ENCODE measurements at regions not wholly inside any gene's neighbourhood (a gene's known extent, or its start where the extent isn't known, plus 50 kb on each side); places are given as distances from the start of the nearest gene placed in this dataset.

DNA sequence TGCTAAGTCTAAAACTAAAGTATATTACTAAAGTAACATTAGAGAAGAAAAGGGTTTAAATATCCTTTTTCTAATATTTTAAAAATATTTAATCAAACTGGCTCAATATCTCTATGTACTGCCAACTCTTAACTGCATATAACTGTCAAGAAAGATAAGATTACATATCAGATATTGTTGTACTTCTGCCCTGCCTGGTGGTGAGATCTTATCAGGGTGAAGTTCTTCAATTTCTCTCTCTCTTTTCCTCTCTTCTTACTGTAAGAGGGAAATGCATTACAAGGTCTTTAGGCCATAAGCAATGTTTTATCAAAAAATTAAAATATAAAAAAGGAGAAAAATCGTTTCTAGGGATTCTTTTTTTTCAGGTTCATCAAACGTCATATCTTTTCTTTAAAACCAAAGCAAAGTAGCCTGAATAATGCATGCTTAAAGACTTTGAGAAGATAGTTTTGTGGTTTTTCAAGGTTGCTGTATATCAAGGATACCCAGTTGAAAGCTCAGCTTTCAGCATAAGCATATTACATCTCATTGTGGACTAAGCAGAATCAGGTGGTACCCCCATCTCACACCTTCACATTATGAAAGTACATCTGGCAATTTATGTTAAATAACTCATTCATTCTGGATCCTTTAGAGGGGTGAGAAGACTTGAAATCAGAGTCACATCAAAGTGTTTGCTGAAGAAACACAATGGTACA lies 1625.7 kb upstream of the SLC10A2 start (continued):
- TF ChIP-seq, protein P1, sequence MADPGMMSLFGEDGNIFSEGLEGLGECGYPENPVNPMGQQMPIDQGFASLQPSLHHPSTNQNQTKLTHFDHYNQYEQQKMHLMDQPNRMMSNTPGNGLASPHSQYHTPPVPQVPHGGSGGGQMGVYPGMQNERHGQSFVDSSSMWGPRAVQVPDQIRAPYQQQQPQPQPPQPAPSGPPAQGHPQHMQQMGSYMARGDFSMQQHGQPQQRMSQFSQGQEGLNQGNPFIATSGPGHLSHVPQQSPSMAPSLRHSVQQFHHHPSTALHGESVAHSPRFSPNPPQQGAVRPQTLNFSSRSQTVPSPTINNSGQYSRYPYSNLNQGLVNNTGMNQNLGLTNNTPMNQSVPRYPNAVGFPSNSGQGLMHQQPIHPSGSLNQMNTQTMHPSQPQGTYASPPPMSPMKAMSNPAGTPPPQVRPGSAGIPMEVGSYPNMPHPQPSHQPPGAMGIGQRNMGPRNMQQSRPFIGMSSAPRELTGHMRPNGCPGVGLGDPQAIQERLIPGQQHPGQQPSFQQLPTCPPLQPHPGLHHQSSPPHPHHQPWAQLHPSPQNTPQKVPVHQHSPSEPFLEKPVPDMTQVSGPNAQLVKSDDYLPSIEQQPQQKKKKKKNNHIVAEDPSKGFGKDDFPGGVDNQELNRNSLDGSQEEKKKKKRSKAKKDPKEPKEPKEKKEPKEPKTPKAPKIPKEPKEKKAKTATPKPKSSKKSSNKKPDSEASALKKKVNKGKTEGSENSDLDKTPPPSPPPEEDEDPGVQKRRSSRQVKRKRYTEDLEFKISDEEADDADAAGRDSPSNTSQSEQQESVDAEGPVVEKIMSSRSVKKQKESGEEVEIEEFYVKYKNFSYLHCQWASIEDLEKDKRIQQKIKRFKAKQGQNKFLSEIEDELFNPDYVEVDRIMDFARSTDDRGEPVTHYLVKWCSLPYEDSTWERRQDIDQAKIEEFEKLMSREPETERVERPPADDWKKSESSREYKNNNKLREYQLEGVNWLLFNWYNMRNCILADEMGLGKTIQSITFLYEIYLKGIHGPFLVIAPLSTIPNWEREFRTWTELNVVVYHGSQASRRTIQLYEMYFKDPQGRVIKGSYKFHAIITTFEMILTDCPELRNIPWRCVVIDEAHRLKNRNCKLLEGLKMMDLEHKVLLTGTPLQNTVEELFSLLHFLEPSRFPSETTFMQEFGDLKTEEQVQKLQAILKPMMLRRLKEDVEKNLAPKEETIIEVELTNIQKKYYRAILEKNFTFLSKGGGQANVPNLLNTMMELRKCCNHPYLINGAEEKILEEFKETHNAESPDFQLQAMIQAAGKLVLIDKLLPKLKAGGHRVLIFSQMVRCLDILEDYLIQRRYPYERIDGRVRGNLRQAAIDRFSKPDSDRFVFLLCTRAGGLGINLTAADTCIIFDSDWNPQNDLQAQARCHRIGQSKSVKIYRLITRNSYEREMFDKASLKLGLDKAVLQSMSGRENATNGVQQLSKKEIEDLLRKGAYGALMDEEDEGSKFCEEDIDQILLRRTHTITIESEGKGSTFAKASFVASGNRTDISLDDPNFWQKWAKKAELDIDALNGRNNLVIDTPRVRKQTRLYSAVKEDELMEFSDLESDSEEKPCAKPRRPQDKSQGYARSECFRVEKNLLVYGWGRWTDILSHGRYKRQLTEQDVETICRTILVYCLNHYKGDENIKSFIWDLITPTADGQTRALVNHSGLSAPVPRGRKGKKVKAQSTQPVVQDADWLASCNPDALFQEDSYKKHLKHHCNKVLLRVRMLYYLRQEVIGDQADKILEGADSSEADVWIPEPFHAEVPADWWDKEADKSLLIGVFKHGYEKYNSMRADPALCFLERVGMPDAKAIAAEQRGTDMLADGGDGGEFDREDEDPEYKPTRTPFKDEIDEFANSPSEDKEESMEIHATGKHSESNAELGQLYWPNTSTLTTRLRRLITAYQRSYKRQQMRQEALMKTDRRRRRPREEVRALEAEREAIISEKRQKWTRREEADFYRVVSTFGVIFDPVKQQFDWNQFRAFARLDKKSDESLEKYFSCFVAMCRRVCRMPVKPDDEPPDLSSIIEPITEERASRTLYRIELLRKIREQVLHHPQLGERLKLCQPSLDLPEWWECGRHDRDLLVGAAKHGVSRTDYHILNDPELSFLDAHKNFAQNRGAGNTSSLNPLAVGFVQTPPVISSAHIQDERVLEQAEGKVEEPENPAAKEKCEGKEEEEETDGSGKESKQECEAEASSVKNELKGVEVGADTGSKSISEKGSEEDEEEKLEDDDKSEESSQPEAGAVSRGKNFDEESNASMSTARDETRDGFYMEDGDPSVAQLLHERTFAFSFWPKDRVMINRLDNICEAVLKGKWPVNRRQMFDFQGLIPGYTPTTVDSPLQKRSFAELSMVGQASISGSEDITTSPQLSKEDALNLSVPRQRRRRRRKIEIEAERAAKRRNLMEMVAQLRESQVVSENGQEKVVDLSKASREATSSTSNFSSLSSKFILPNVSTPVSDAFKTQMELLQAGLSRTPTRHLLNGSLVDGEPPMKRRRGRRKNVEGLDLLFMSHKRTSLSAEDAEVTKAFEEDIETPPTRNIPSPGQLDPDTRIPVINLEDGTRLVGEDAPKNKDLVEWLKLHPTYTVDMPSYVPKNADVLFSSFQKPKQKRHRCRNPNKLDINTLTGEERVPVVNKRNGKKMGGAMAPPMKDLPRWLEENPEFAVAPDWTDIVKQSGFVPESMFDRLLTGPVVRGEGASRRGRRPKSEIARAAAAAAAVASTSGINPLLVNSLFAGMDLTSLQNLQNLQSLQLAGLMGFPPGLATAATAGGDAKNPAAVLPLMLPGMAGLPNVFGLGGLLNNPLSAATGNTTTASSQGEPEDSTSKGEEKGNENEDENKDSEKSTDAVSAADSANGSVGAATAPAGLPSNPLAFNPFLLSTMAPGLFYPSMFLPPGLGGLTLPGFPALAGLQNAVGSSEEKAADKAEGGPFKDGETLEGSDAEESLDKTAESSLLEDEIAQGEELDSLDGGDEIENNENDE (IDR thresholded peaks at IDR 0.05; ENCODE audit: insufficient replicate concordance, low read length), result no peak
- no peak for TF ChIP-seq KDM5A (IDR thresholded peaks at IDR 0.05; ENCODE audit: low read length)
- TF ChIP-seq, protein P2, sequence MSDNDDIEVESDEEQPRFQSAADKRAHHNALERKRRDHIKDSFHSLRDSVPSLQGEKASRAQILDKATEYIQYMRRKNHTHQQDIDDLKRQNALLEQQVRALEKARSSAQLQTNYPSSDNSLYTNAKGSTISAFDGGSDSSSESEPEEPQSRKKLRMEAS (IDR thresholded peaks at IDR 0.05), result no peak
- no peak for TF ChIP-seq CEBPB (IDR thresholded peaks at IDR 0.05; ENCODE audit: low read depth, low read length)
- TF ChIP-seq, protein P3, sequence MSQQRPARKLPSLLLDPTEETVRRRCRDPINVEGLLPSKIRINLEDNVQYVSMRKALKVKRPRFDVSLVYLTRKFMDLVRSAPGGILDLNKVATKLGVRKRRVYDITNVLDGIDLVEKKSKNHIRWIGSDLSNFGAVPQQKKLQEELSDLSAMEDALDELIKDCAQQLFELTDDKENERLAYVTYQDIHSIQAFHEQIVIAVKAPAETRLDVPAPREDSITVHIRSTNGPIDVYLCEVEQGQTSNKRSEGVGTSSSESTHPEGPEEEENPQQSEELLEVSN (IDR thresholded peaks at IDR 0.05), result no peak
- TF ChIP-seq SP1 (IDR thresholded peaks at IDR 0.05; ENCODE audit: low read depth, low read length), result no peak
- TF ChIP-seq CTBP2 (IDR thresholded peaks at IDR 0.05; ENCODE audit: borderline replicate concordance, insufficient read depth, insufficient read length, low read length), result no peak
- no peak for TF ChIP-seq RXRA (IDR thresholded peaks at IDR 0.05; ENCODE audit: insufficient read depth, low read depth, low read length)
- no peak for TF ChIP-seq KDM1A (IDR thresholded peaks at IDR 0.05; ENCODE audit: borderline replicate concordance, low read length)
- no peak for TF ChIP-seq EP300 (IDR thresholded peaks at IDR 0.05; ENCODE audit: borderline replicate concordance in 1 of 2, low read depth in 2 of 2, low read length in 2 of 2)
